Caco-2 (cell line): ENCODE measurements at regions not wholly inside any gene's neighbourhood (a gene's known extent, or its start where the extent isn't known, plus 50 kb on each side); places are given as distances from the start of the nearest gene placed in this dataset.

Experiments used
- BruUV-seq: library from RNA; stranded (reverse); fragments of 400-500 nt; replicated peaks from 2 replicates; lab custom pipeline; 2021; lab: Mats Ljungman, UMichigan
- CTCF ChIA-PET: fragments of 300-600 bp; sonication (Branson Sonifier 250); formaldehyde crosslinking; loops from one replicate; lab custom pipeline; 2022; ENCODE audit warnings: antibody characterized with exemption; lab: Charles Lee
- POLR2A ChIA-PET: fragments of 300-600 bp; sonication (Branson Sonifier 250); formaldehyde crosslinking; loops from one replicate; lab custom pipeline; 2022; ENCODE audit warnings: antibody characterized with exemption; lab: Charles Lee
- DNase-seq, 2 experiments: peaks; one replicate each; pipeline versions ENCODE4 v3.0.0 to v3.0.0-alpha.2; 2020 to 2022
- H3K27me3 ChIP-seq: replicated peaks from 2 replicates; pipeline ENCODE4 v1.6.0; 2011; ENCODE audit warnings: low read length; ENCODE audit not compliant: control insufficient read depth, insufficient read depth
- H3K36me3 ChIP-seq: 2 replicates; pipeline ENCODE4 v1.5.1; 2011; ENCODE audit warnings: low read length; ENCODE audit not compliant: control insufficient read depth, insufficient read depth
- H3K4me1 ChIP-seq: fragments of 250-450 bp; sonication (Bioruptor Pico); 2 replicates; pipeline ENCODE4 v1.5.1; 2020; ENCODE audit warnings: mild to moderate bottlenecking
- H3K4me3 ChIP-seq: 2 replicates; pipeline ENCODE4 v1.5.1; 2011; ENCODE audit warnings: low read depth, mild to moderate bottlenecking, control low read depth, low read length
- H3K9me3 ChIP-seq: fragments of 250-450 bp; sonication (Bioruptor Pico); 2 replicates; pipeline ENCODE4 v1.5.1; 2020; ENCODE audit warnings: mild to moderate bottlenecking, moderate library complexity
- H3K27ac Mint-ChIP-seq: one replicate; pipeline ENCODE4 v1.8.0; 2022; ENCODE audit warnings: mixed read lengths; ENCODE audit not compliant: unreplicated experiment
- H3K27me3 Mint-ChIP-seq: one replicate; pipeline ENCODE4 v1.8.0; 2022; ENCODE audit warnings: mixed read lengths; ENCODE audit not compliant: insufficient read depth, unreplicated experiment
- H3K36me3 Mint-ChIP-seq: one replicate; pipeline ENCODE4 v1.8.0; 2022; ENCODE audit warnings: mild to moderate bottlenecking, mixed read lengths; ENCODE audit not compliant: insufficient read depth, unreplicated experiment
- H3K4me1 Mint-ChIP-seq: one replicate; pipeline ENCODE4 v1.8.0; 2022; ENCODE audit warnings: low read depth, mixed read lengths; ENCODE audit not compliant: unreplicated experiment
- H3K4me3 Mint-ChIP-seq: one replicate; pipeline ENCODE4 v1.8.0; 2022; ENCODE audit warnings: mild to moderate bottlenecking, moderate library complexity, mixed read lengths; ENCODE audit not compliant: unreplicated experiment
- H3K9me3 Mint-ChIP-seq: one replicate; pipeline ENCODE4 v1.8.0; 2022; ENCODE audit warnings: mixed read lengths; ENCODE audit not compliant: unreplicated experiment
- intact Hi-C: fragments of 100-400 bp; cut with micrococcal nuclease; formaldehyde crosslinking; loops from one replicate; pipeline ENCODE4 v1.10.0; 2022; ENCODE audit not compliant: unreplicated experiment
- TF ChIP-seq, protein P1 (sequence below), 2 experiments: fragments of 200-600 bp in 1 of 2; IDR thresholded peaks; 1 replicate in 1 of 2; 2 replicates in 1 of 2; pipeline versions ENCODE4 v1.5.1 to v1.8.0; 2011 to 2022; ENCODE audit warnings: antibody characterized with exemption in 1 of 2, control low read depth in 1 of 2, inconsistent platforms in 1 of 2, low read depth in 1 of 2, low read length in 1 of 2, mild to moderate bottlenecking in 1 of 2, moderate library complexity in 1 of 2; ENCODE audit not compliant: insufficient read depth in 1 of 2, severe bottlenecking in 1 of 2, unreplicated experiment in 1 of 2

DNA sequence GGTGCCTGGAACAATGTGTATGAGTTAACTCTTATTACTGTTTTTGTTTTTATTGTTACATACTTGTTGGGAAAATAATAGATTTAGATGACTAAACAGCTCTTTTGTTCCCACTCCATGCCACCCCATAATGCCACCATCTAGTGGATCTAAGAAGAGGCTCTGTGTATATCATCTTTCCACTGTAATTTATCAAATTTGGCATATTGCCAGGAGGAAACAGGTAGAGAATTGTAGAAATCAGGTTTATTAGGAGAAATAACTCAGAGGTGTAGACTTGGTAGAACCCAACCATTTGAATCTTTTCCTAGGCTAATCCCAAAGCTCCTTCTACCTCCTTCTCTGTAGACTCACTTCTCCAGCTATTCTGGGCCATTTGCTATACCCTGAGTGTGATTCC lies 150.6 kb downstream of the GATB start:
- H3K9me3 ChIP-seq = no peaks in the 10 kb centered on the region
- no peak overlapping the region for H3K4me3 ChIP-seq
- ChIA-PET CTCF (no interaction called here), POLR2A (no interaction called here)
- no peak overlapping the region for H3K27ac Mint-ChIP-seq
- BruUV-seq = no TSS peak
- no peaks in the 10 kb centered on the region for H3K4me1 Mint-ChIP-seq
- H3K4me1 ChIP-seq = no peaks in the 10 kb centered on the region
- no peaks in the 10 kb centered on the region for H3K36me3 ChIP-seq
- intact Hi-C loops = no loop called here
- H3K9me3 Mint-ChIP-seq = no peaks in the 10 kb centered on the region
- H3K27me3 Mint-ChIP-seq = no peaks in the 10 kb centered on the region
- TF ChIP-seq, protein P1, sequence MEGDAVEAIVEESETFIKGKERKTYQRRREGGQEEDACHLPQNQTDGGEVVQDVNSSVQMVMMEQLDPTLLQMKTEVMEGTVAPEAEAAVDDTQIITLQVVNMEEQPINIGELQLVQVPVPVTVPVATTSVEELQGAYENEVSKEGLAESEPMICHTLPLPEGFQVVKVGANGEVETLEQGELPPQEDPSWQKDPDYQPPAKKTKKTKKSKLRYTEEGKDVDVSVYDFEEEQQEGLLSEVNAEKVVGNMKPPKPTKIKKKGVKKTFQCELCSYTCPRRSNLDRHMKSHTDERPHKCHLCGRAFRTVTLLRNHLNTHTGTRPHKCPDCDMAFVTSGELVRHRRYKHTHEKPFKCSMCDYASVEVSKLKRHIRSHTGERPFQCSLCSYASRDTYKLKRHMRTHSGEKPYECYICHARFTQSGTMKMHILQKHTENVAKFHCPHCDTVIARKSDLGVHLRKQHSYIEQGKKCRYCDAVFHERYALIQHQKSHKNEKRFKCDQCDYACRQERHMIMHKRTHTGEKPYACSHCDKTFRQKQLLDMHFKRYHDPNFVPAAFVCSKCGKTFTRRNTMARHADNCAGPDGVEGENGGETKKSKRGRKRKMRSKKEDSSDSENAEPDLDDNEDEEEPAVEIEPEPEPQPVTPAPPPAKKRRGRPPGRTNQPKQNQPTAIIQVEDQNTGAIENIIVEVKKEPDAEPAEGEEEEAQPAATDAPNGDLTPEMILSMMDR (IDR thresholded peaks at IDR 0.05; ENCODE audit: insufficient read depth in 1 of 2, low read depth in 1 of 2, low read length in 1 of 2, severe bottlenecking in 1 of 2, unreplicated experiment in 1 of 2) = no peak
- no peaks in the 10 kb centered on the region for H3K27me3 ChIP-seq
- H3K4me3 Mint-ChIP-seq = no peak overlapping the region
- DNase-seq = no peak
- H3K36me3 Mint-ChIP-seq = no peaks in the 10 kb centered on the region

DNA sequence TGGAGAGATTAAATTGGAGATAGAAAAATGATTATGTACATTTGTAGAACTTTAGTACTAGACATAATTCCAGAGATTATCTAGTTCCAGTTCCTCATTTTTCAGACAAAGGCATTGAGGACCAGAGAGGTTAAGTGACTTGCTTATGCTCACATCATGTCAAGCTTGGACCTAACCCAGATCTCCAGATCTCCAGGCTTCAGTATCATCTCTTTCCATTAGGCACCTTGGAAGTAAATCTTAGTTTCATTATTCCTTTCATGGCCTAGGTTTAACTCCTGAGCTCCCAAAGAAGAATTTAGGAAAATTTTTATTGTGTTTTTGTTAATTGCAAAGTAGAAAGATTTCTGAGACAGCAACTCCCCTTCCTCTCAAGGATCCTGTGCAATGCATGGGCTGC lies 148.8 kb downstream of the GATB start:
- Mint-ChIP-seq H3K27ac (no peak overlapping the region), H3K27me3 (no peaks in the 10 kb centered on the region), H3K4me3 (no peak overlapping the region), H3K9me3 (no peaks in the 10 kb centered on the region), H3K36me3 (no peaks in the 10 kb centered on the region), H3K4me1 (no peaks in the 10 kb centered on the region)
- no peak overlapping the region for H3K4me3 ChIP-seq
- ChIA-PET CTCF (no interaction called here), POLR2A (no interaction called here)
- TF ChIP-seq, protein P1 (IDR thresholded peaks at IDR 0.05; ENCODE audit: insufficient read depth in 1 of 2, low read depth in 1 of 2, low read length in 1 of 2, severe bottlenecking in 1 of 2, unreplicated experiment in 1 of 2) = no peak
- no peaks in the 10 kb centered on the region for H3K36me3 ChIP-seq
- intact Hi-C loops = loop anchor here (1.0 to 2.0 kb wide), 3 partner anchors 250 to 495 kb away; no protein-coding TSS in a partner anchor
- no peaks in the 10 kb centered on the region for H3K27me3 ChIP-seq
- DNase-seq = no peak
- no peaks in the 10 kb centered on the region for H3K4me1 ChIP-seq
- BruUV-seq = no TSS peak
- no peaks in the 10 kb centered on the region for H3K9me3 ChIP-seq

DNA sequence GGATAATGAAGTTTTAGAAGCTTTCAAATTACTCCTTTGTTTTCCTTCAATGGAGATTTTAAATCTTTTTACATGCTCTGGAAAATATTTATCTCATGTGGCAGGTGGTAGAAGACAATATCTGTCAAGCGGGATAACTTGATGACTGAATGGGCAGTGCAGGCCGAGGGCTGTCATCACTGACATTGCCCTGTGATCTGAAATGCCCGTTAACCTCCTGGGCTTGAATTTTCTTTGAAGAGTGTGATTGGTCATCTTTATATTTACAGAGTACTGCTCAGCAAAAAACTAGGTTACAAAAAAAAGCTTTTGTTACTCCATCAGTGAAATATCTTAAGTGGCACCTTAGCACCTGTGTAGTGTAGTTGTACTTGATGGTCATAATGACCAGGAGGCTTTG lies 147.5 kb downstream of the GATB start:
- Mint-ChIP-seq H3K9me3 (no peaks in the 10 kb centered on the region), H3K27me3 (no peaks in the 10 kb centered on the region), H3K27ac (no peak overlapping the region), H3K4me1 (no peaks in the 10 kb centered on the region), H3K36me3 (no peaks in the 10 kb centered on the region), H3K4me3 (no peak overlapping the region)
- BruUV-seq = no TSS peak
- POLR2A ChIA-PET = no interaction called here
- TF ChIP-seq, protein P1 (IDR thresholded peaks at IDR 0.05; ENCODE audit: insufficient read depth in 1 of 2, low read depth in 1 of 2, low read length in 1 of 2, severe bottlenecking in 1 of 2, unreplicated experiment in 1 of 2) = no peak
- Histone ChIP-seq H3K4me1 (no peaks in the 10 kb centered on the region), H3K36me3 (no peaks in the 10 kb centered on the region), H3K9me3 (no peaks in the 10 kb centered on the region), H3K27me3 (no peaks in the 10 kb centered on the region), H3K4me3 (no peak overlapping the region)
- no peak for DNase-seq
- intact Hi-C loops = loop anchor here (2.0 kb wide), 1 partner anchor 496 kb away; no protein-coding TSS in a partner anchor
- CTCF ChIA-PET = no interaction called here
